Astrocyte (in vitro differentiated cells and primary cell): ENCODE measurements at regions not wholly inside any gene's neighbourhood (a gene's known extent, or its start where the extent isn't known, plus 50 kb on each side); places are given as distances from the start of the nearest gene placed in this dataset.
"Not testable (repeated sequence)": the region's sequence is repeated elsewhere in the genome, so short reads cannot be mapped to it uniquely, and the experiment has no call there.

Experiments
- DNase-seq: peaks from one replicate; pipeline ENCODE4 v3.0.0-alpha.2; 2010; ENCODE audit warnings: low read depth
- FAIRE-seq: peaks from 2 replicates; lab custom pipeline; 2011; peaks lifted over from hg19 to GRCh38; lab: Jason Lieb, UNC
- H2AFZ ChIP-seq: 2 replicates; pipeline ENCODE4 v1.6.0; 2012; ENCODE audit warnings: low read depth, low read length, inconsistent platforms
- H3K27ac ChIP-seq: 2 replicates; pipeline ENCODE4 v1.5.1; 2011; ENCODE audit warnings: low read depth, low read length, inconsistent platforms
- H3K27me3 ChIP-seq: 2 replicates; pipeline ENCODE4 v1.6.0; 2011; ENCODE audit warnings: low read length, inconsistent platforms; ENCODE audit not compliant: insufficient read depth
- H3K36me3 ChIP-seq: 2 replicates; pipeline ENCODE4 v1.5.1; 2011; ENCODE audit warnings: low read length, inconsistent platforms; ENCODE audit not compliant: insufficient read depth
- H3K4me1 ChIP-seq: 2 replicates; pipeline ENCODE4 v1.5.1; 2011; ENCODE audit warnings: low read length, inconsistent platforms; ENCODE audit not compliant: insufficient read depth
- H3K4me2 ChIP-seq: 2 replicates; pipeline ENCODE4 v1.6.0; 2012; ENCODE audit warnings: low read length, inconsistent platforms
- H3K4me3 ChIP-seq: 2 replicates; pipeline ENCODE4 v1.5.1; 2011; ENCODE audit warnings: low read depth, mild to moderate bottlenecking, low read length, inconsistent platforms; ENCODE audit not compliant: insufficient read depth
- H3K79me2 ChIP-seq: 2 replicates; pipeline ENCODE4 v1.6.0; 2012; ENCODE audit warnings: mild to moderate bottlenecking, low read length, inconsistent platforms; ENCODE audit not compliant: insufficient read depth
- H3K9ac ChIP-seq: 2 replicates; pipeline ENCODE4 v1.6.0; 2012; ENCODE audit warnings: mild to moderate bottlenecking, low read length, inconsistent platforms
- H3K9me3 ChIP-seq: 2 replicates; pipeline ENCODE4 v1.5.1; 2012; ENCODE audit warnings: low read depth, mild to moderate bottlenecking, low read length, inconsistent platforms; ENCODE audit not compliant: insufficient read depth
- H4K20me1 ChIP-seq: 2 replicates; pipeline ENCODE4 v1.6.0; 2012; ENCODE audit warnings: low read length, inconsistent platforms; ENCODE audit not compliant: insufficient read depth
- H3K27ac Mint-ChIP-seq: one replicate; pipeline ENCODE4 v1.8.0; 2021; ENCODE audit warnings: mild to moderate bottlenecking, mixed read lengths; ENCODE audit not compliant: unreplicated experiment
- H3K27me3 Mint-ChIP-seq: one replicate; pipeline ENCODE4 v1.8.0; 2021; ENCODE audit warnings: low read depth, mixed read lengths; ENCODE audit not compliant: unreplicated experiment
- H3K36me3 Mint-ChIP-seq: one replicate; pipeline ENCODE4 v1.8.0; 2021; ENCODE audit warnings: low read depth, mixed read lengths; ENCODE audit not compliant: unreplicated experiment
- H3K4me1 Mint-ChIP-seq: one replicate; pipeline ENCODE4 v1.8.0; 2021; ENCODE audit warnings: low read depth, mixed read lengths; ENCODE audit not compliant: unreplicated experiment
- H3K4me3 Mint-ChIP-seq: one replicate; pipeline ENCODE4 v1.8.0; 2021; ENCODE audit warnings: mild to moderate bottlenecking, moderate library complexity, mixed read lengths; ENCODE audit not compliant: unreplicated experiment
- H3K9me3 Mint-ChIP-seq: one replicate; pipeline ENCODE4 v1.8.0; 2021; ENCODE audit warnings: mild to moderate bottlenecking, mixed read lengths; ENCODE audit not compliant: unreplicated experiment
- EZH2 ChIP-seq: IDR thresholded peaks from 2 replicates; pipeline ENCODE4 v1.6.1; 2012; ENCODE audit warnings: mild to moderate bottlenecking, low read length, inconsistent platforms; ENCODE audit not compliant: insufficient read depth
- TF ChIP-seq, protein P1 (sequence below): IDR thresholded peaks from 2 replicates; pipeline ENCODE4 v1.5.1; 2011; ENCODE audit warnings: low read depth, mild to moderate bottlenecking, inconsistent platforms, low read length, moderate library complexity; ENCODE audit not compliant: insufficient read depth

DNA sequence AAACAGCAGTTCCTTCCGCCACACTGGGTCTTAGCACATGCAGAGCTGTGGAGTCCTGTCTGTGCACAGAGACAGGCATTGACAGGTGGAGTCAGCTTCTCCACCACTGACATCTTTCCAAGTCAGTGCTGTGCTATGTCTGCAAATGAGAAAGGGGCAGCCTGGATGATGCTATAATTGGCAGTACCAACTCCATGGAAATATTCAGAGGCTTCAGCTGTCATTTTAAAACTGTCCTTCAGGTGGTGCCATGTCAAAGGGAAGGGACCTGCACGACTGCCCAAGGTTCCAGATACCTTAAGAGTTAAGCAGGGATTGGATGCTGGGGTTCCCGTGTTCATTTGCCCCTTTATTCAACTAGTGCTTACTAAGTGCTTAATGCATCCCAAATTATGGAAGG is 258.0 kb upstream of the PRKCQ start:
- FAIRE-seq (no peak), DNase-seq (no peak)
- no peak overlapping the region for H3K9ac ChIP-seq
- no peaks in the 10 kb centered on the region for H3K79me2 ChIP-seq
- peaks cover 4% of the 10 kb centered on the region for H3K9me3 Mint-ChIP-seq
- peaks cover 5% of the 10 kb centered on the region for H3K4me1 Mint-ChIP-seq
- no peak overlapping the region for H3K27ac Mint-ChIP-seq
- no peak overlapping the region for H3K4me2 ChIP-seq
- no peaks in the 10 kb centered on the region for H3K4me1 ChIP-seq
- no peak for TF ChIP-seq EZH2
- TF ChIP-seq, protein P1, sequence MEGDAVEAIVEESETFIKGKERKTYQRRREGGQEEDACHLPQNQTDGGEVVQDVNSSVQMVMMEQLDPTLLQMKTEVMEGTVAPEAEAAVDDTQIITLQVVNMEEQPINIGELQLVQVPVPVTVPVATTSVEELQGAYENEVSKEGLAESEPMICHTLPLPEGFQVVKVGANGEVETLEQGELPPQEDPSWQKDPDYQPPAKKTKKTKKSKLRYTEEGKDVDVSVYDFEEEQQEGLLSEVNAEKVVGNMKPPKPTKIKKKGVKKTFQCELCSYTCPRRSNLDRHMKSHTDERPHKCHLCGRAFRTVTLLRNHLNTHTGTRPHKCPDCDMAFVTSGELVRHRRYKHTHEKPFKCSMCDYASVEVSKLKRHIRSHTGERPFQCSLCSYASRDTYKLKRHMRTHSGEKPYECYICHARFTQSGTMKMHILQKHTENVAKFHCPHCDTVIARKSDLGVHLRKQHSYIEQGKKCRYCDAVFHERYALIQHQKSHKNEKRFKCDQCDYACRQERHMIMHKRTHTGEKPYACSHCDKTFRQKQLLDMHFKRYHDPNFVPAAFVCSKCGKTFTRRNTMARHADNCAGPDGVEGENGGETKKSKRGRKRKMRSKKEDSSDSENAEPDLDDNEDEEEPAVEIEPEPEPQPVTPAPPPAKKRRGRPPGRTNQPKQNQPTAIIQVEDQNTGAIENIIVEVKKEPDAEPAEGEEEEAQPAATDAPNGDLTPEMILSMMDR = no peak
- no peaks in the 10 kb centered on the region for H3K36me3 ChIP-seq
- no peaks in the 10 kb centered on the region for H3K36me3 Mint-ChIP-seq
- no peaks in the 10 kb centered on the region for H3K27me3 ChIP-seq
- H2AFZ ChIP-seq = no peak overlapping the region
- H3K9me3 ChIP-seq = no peaks in the 10 kb centered on the region
- no peak overlapping the region for H3K27ac ChIP-seq
- no peaks in the 10 kb centered on the region for H4K20me1 ChIP-seq
- no peaks in the 10 kb centered on the region for H3K27me3 Mint-ChIP-seq
- H3K4me3 Mint-ChIP-seq = no peak overlapping the region
- no peak overlapping the region for H3K4me3 ChIP-seq

DNA sequence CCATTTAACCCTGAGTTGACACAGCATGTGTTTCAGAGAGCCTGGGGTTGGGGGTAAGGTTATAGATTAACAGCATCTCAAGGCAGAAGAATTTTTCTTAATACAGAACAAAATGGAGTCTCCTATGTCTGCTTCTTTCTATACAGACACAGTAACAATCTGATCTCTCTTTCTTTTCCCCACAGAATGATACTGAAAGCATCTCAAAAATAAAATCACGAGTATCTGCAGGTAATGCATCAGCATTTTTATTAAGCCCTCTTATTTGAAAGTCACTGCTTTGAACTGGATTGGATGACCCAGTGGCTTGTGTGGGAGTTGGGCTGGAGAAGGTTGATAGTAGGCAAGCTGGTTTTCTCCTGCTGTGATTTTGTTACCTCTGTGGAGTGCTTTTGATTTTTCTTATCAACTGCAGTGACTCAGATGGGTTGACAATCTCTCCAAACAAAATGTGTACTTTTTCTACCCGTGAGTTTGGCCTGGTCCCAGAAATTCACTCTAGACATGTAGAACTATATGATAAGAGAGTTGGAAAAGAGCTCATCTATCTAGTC is 253.5 kb upstream of the PRKCQ start:
- Histone ChIP-seq H3K9ac (no peak overlapping the region), H3K4me1 (no peaks in the 10 kb centered on the region), H3K4me3 (no peak overlapping the region), H3K27me3 (no peaks in the 10 kb centered on the region), H2AFZ (no peak overlapping the region), H3K36me3 (no peaks in the 10 kb centered on the region), H3K4me2 (no peak overlapping the region), H3K9me3 (no peaks in the 10 kb centered on the region), H3K79me2 (no peaks in the 10 kb centered on the region), H3K27ac (no peak overlapping the region), H4K20me1 (no peaks in the 10 kb centered on the region)
- no peaks in the 10 kb centered on the region for H3K4me1 Mint-ChIP-seq
- H3K9me3 Mint-ChIP-seq = no peaks in the 10 kb centered on the region
- no peaks in the 10 kb centered on the region for H3K36me3 Mint-ChIP-seq
- H3K4me3 Mint-ChIP-seq = no peak overlapping the region
- FAIRE-seq (no peak), DNase-seq (no peak)
- TF ChIP-seq, protein P1 = no peak
- TF ChIP-seq EZH2 = no peak
- no peaks in the 10 kb centered on the region for H3K27me3 Mint-ChIP-seq
- H3K27ac Mint-ChIP-seq = no peak overlapping the region

DNA sequence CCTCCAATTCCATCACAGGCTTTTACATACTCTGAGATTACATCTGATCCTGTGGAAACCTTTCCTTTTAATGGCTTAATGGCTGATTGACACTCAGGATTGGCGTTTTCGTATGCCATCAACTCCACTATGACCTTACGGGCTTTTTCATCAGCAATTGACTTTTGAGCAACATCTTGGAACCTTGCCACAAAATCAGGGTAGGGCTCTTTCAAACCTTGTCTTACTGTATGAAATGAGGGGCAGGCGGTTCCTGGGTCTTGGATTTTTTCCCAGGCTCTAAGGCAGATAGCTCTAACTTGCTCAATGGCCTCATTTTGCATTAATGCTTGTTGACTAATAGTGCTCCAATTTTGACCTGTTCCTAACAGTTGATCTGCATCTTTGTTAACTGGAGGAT is 250.9 kb upstream of the PRKCQ start:
- H3K27ac ChIP-seq, FAIRE-seq, H3K27ac Mint-ChIP-seq: not testable (repeated sequence)

DNA sequence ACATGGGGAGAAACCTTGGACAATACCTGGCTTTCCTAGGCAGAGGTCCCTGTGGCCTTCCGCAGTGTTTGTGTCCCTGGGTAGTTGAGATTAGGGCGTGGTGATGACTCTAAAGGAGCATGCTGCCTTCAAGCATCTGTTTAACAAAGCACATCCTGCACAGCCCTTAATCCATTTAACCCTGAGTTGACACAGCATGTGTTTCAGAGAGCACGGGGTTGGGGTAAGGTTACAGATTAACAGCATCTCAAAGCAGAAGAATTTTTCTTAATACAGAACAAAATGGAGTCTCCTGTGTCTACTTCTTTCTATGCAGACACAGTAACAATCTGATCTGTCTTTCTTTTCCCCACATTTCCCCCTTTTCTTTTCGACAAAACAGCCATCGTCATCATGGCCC is 244.7 kb upstream of the PRKCQ start:
- H3K27ac ChIP-seq, DNase-seq, H3K4me1 ChIP-seq, H3K9me3 Mint-ChIP-seq, H3K9ac ChIP-seq, H4K20me1 ChIP-seq, H3K27me3 Mint-ChIP-seq, H3K36me3 Mint-ChIP-seq, H3K27me3 ChIP-seq, H3K9me3 ChIP-seq, FAIRE-seq, H3K4me3 Mint-ChIP-seq, H3K4me2 ChIP-seq, H3K4me3 ChIP-seq, H3K36me3 ChIP-seq, H3K27ac Mint-ChIP-seq, H3K79me2 ChIP-seq, H3K4me1 Mint-ChIP-seq, H2AFZ ChIP-seq: not testable (repeated sequence)

More for the DNA sequence above, 250.9 kb upstream of the PRKCQ start:
- H3K9ac ChIP-seq, H3K27me3 Mint-ChIP-seq, H3K79me2 ChIP-seq, H3K36me3 ChIP-seq, H3K4me1 Mint-ChIP-seq, H3K9me3 ChIP-seq, H3K4me1 ChIP-seq, H3K4me3 Mint-ChIP-seq, H3K36me3 Mint-ChIP-seq, H3K9me3 Mint-ChIP-seq, H3K4me2 ChIP-seq, H3K4me3 ChIP-seq, H2AFZ ChIP-seq, H3K27me3 ChIP-seq, DNase-seq, H4K20me1 ChIP-seq: not testable (repeated sequence)
